ENCODE measurements at regions not wholly inside any gene's neighbourhood (a gene's known extent, or its start where the extent isn't known, plus 50 kb on each side); places are given as distances from the start of the nearest gene placed in this dataset.

GRCh38 chr15:37246856-37247255 is 146.5 kb upstream of the MEIS2 start:
- Mint-ChIP-seq H3K9me3 (no peaks in the 10 kb centered on the region), H3K4me1 (peaks cover 11% of the 10 kb centered on the region), H3K36me3 (no peaks in the 10 kb centered on the region), H3K4me3 (no peak overlapping the region), H3K27ac (no peak overlapping the region), H3K27me3 (ENCODE audit: insufficient read depth, low read depth) (peaks cover 2% of the 10 kb centered on the region)
- H4K20me1 ChIP-seq (ENCODE audit: low read depth): no peaks in the 10 kb centered on the region
- no peaks in the 10 kb centered on the region for H3K36me3 ChIP-seq
- no peak overlapping the region for H3K27ac ChIP-seq
- no peak overlapping the region for H3K9ac ChIP-seq
- peak; percentile 37 for DNase-seq (ENCODE audit: low spot score)
- no peaks in the 10 kb centered on the region for H3K9me3 ChIP-seq (ENCODE audit: low read depth)
- peak overlapping the region; percentile 27 for H3K4me2 ChIP-seq
- H3K4me1 ChIP-seq: peaks cover 16% of the 10 kb centered on the region
- no peak for TF ChIP-seq EZH2phosphoT487 (IDR thresholded peaks at IDR 0.05)
- no peak for TF ChIP-seq EZH2 (IDR thresholded peaks at IDR 0.05)
- TF ChIP-seq CTCF (IDR thresholded peaks at IDR 0.05): no peak
- no peaks in the 10 kb centered on the region for H3K79me2 ChIP-seq (ENCODE audit: low read depth)
- H3F3A ChIP-seq (ENCODE audit: low read depth): no peaks in the 10 kb centered on the region
- no peak overlapping the region for H3K4me3 ChIP-seq
- H2AFZ ChIP-seq (replicated peaks): no peak overlapping the region
- no peaks in the 10 kb centered on the region for H3K27me3 ChIP-seq

GRCh38 chr15:37249249-37249648 is 148.9 kb upstream of the MEIS2 start:
- Histone ChIP-seq H3F3A (ENCODE audit: low read depth) (no peaks in the 10 kb centered on the region), H2AFZ (replicated peaks) (no peak overlapping the region), H3K9ac (no peak overlapping the region), H3K79me2 (ENCODE audit: low read depth) (no peaks in the 10 kb centered on the region), H4K20me1 (ENCODE audit: low read depth) (no peaks in the 10 kb centered on the region), H3K36me3 (no peaks in the 10 kb centered on the region), H3K4me1 (peaks cover 16% of the 10 kb centered on the region), H3K27ac (no peak overlapping the region), H3K27me3 (no peaks in the 10 kb centered on the region), H3K4me3 (no peak overlapping the region), H3K4me2 (no peak overlapping the region), H3K9me3 (ENCODE audit: low read depth) (no peaks in the 10 kb centered on the region)
- no peak for DNase-seq (ENCODE audit: low spot score)
- no peaks in the 10 kb centered on the region for H3K9me3 Mint-ChIP-seq
- peaks cover 2% of the 10 kb centered on the region for H3K27me3 Mint-ChIP-seq (ENCODE audit: insufficient read depth, low read depth)
- no peak for TF ChIP-seq CTCF (IDR thresholded peaks at IDR 0.05)
- TF ChIP-seq EZH2 (IDR thresholded peaks at IDR 0.05): no peak
- TF ChIP-seq EZH2phosphoT487 (IDR thresholded peaks at IDR 0.05): no peak
- H3K4me1 Mint-ChIP-seq: peaks cover 11% of the 10 kb centered on the region
- no peak overlapping the region for H3K27ac Mint-ChIP-seq
- H3K4me3 Mint-ChIP-seq: no peak overlapping the region
- no peaks in the 10 kb centered on the region for H3K36me3 Mint-ChIP-seq

- TF ChIP-seq EZH2phosphoT487 (IDR thresholded peaks at IDR 0.05): no peak
- TF ChIP-seq EZH2 (IDR thresholded peaks at IDR 0.05): no peak
- no peak for TF ChIP-seq CTCF (IDR thresholded peaks at IDR 0.05)
- no peak overlapping the region for H3K4me3 ChIP-seq
- Mint-ChIP-seq H3K4me1 (no peaks in the 10 kb centered on the region), H3K27ac (no peak overlapping the region), H3K27me3 (ENCODE audit: insufficient read depth, low read depth) (no peaks in the 10 kb centered on the region), H3K36me3 (no peaks in the 10 kb centered on the region), H3K4me3 (no peak overlapping the region), H3K9me3 (no peaks in the 10 kb centered on the region)
- H3K27ac ChIP-seq: no peak overlapping the region
- H2AFZ ChIP-seq (replicated peaks): peak overlapping the region; percentile 14
- H3K36me3 ChIP-seq: no peaks in the 10 kb centered on the region
- DNase-seq (ENCODE audit: low spot score): no peak
- H3F3A ChIP-seq (ENCODE audit: low read depth): no peaks in the 10 kb centered on the region
- no peak overlapping the region for H3K4me2 ChIP-seq
- H3K9me3 ChIP-seq (ENCODE audit: low read depth): no peaks in the 10 kb centered on the region
- H3K27me3 ChIP-seq: no peaks in the 10 kb centered on the region
- H3K79me2 ChIP-seq (ENCODE audit: low read depth): no peaks in the 10 kb centered on the region
- H4K20me1 ChIP-seq (ENCODE audit: low read depth): no peaks in the 10 kb centered on the region
- no peak overlapping the region for H3K9ac ChIP-seq
- no peaks in the 10 kb centered on the region for H3K4me1 ChIP-seq
Observed at GRCh38 chr15:37252530-37252929, 152.2 kb upstream of the MEIS2 start.

Data from neural progenitor cell (in vitro differentiated cells).